ENCODE measurements at regions not wholly inside any gene's neighbourhood (a gene's known extent, or its start where the extent isn't known, plus 50 kb on each side); places are given as distances from the start of the nearest gene placed in this dataset.

DNA sequence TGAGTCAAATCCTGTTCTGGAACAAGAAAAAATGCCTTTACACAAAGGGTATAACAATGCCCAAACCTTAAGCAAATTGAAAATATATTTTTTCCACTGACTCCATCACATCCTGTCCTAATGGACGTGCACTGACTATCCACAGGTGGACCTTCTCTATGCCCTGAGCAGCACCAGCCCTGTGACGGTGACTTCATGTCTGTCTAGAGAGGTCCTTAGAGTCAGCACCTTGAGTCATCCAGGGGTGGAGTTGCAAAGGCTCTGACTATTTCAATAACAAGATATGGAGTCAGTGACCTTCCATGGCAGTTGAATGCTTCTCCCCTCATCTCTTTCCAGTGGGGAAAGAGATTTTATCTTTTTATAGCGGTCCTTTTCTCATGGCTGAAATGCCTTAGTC, 78.0 kb downstream of the YIPF5 start:
- Mint-ChIP-seq H3K27ac (no peak overlapping the region), H3K36me3 (ENCODE audit: low read depth) (no peaks in the 10 kb centered on the region), H3K4me1 (ENCODE audit: low read depth) (no peaks in the 10 kb centered on the region), H3K27me3 (no peaks in the 10 kb centered on the region), H3K9me3 (no peaks in the 10 kb centered on the region), H3K4me3 (no peak overlapping the region)
- intact Hi-C loops (cut with micrococcal nuclease) = no loop called here

DNA sequence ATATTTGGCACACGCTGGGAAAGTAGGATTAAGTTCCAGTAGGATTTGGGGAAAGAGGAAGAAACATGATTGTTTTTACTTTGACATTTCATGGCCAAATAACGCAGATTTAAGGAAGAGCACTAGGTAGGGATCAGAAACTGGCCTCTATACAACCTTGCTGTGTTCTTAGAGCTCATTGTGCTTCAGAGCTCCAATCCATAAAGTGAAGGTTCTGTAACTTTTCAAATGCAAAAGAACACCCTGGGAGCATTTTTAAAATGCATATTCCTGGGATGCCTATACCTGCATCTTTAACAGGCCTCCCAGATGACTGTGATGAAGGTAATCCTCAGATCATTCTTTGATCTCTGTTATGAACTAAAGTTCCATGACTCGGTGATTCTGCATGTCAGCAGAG, 77.1 kb downstream of the YIPF5 start:
- Mint-ChIP-seq H3K9me3 (no peaks in the 10 kb centered on the region), H3K27me3 (no peaks in the 10 kb centered on the region), H3K27ac (no peak overlapping the region), H3K36me3 (ENCODE audit: low read depth) (no peaks in the 10 kb centered on the region), H3K4me1 (ENCODE audit: low read depth) (no peaks in the 10 kb centered on the region), H3K4me3 (no peak overlapping the region)
- intact Hi-C loops (cut with micrococcal nuclease) = no loop called here

GRCh38 chr5:144093868-144094267, 76.6 kb downstream of the YIPF5 start:
- Mint-ChIP-seq H3K27ac (no peak overlapping the region), H3K9me3 (no peaks in the 10 kb centered on the region), H3K4me3 (no peak overlapping the region), H3K36me3 (ENCODE audit: low read depth) (no peaks in the 10 kb centered on the region), H3K27me3 (no peaks in the 10 kb centered on the region), H3K4me1 (ENCODE audit: low read depth) (no peaks in the 10 kb centered on the region)
- intact Hi-C loops (cut with micrococcal nuclease) = no loop called here

DNA sequence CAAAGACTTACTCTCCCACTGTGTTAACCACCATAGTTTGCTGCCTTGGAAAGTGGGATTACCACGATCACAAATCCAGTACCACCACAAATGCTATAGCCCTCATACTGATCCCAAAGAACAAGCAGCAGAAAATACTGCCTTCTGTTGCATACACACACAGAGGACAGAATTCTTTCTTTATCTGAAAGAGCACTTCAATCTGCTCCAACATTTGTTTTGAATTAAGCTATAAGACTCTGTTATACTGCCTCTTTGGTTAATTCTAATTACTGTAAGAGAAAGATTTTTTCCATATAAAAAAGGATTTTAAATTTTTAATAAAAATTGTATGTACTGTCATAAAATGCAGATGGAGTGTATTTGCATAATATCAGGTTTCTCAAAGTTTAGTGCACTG, 69.8 kb downstream of the YIPF5 start:
- H3K9me3 Mint-ChIP-seq = no peaks in the 10 kb centered on the region
- no peaks in the 10 kb centered on the region for H3K27me3 Mint-ChIP-seq
- no peak overlapping the region for H3K4me3 Mint-ChIP-seq
- intact Hi-C loops (cut with micrococcal nuclease) = no loop called here
- no peak overlapping the region for H3K27ac Mint-ChIP-seq
- H3K36me3 Mint-ChIP-seq (ENCODE audit: low read depth) = no peaks in the 10 kb centered on the region
- H3K4me1 Mint-ChIP-seq (ENCODE audit: low read depth) = no peaks in the 10 kb centered on the region

- H3K9me3 Mint-ChIP-seq = no peaks in the 10 kb centered on the region
- intact Hi-C loops (cut with micrococcal nuclease) = no loop called here
- no peak overlapping the region for H3K4me3 Mint-ChIP-seq
- no peaks in the 10 kb centered on the region for H3K27me3 Mint-ChIP-seq
- H3K4me1 Mint-ChIP-seq (ENCODE audit: low read depth) = no peaks in the 10 kb centered on the region
- no peak overlapping the region for H3K27ac Mint-ChIP-seq
- no peaks in the 10 kb centered on the region for H3K36me3 Mint-ChIP-seq (ENCODE audit: low read depth)
These were observed 68.8 kb downstream of the YIPF5 start for GRCh38 chr5:144101616-144102015.

- Mint-ChIP-seq H3K27me3 (no peaks in the 10 kb centered on the region), H3K27ac (no peak overlapping the region)
These were observed 68.1 kb downstream of the YIPF5 start for GRCh38 chr5:144102361-144102760.

GRCh38 chr5:144102979-144103378, 67.5 kb downstream of the YIPF5 start:
- no peaks in the 10 kb centered on the region for H3K27me3 Mint-ChIP-seq
- H3K4me1 Mint-ChIP-seq (ENCODE audit: low read depth) = no peaks in the 10 kb centered on the region
- no peak overlapping the region for H3K27ac Mint-ChIP-seq
- no peaks in the 10 kb centered on the region for H3K36me3 Mint-ChIP-seq (ENCODE audit: low read depth)
- H3K4me3 Mint-ChIP-seq = no peak overlapping the region
- intact Hi-C loops (cut with micrococcal nuclease) = no loop called here
- no peaks in the 10 kb centered on the region for H3K9me3 Mint-ChIP-seq

More at GRCh38 chr5:144102361-144102760, 68.1 kb downstream of the YIPF5 start:
- Mint-ChIP-seq H3K9me3 (no peaks in the 10 kb centered on the region), H3K36me3 (ENCODE audit: low read depth) (no peaks in the 10 kb centered on the region), H3K4me3 (no peak overlapping the region), H3K4me1 (ENCODE audit: low read depth) (no peaks in the 10 kb centered on the region)
- intact Hi-C loops (cut with micrococcal nuclease) = no loop called here

DNA sequence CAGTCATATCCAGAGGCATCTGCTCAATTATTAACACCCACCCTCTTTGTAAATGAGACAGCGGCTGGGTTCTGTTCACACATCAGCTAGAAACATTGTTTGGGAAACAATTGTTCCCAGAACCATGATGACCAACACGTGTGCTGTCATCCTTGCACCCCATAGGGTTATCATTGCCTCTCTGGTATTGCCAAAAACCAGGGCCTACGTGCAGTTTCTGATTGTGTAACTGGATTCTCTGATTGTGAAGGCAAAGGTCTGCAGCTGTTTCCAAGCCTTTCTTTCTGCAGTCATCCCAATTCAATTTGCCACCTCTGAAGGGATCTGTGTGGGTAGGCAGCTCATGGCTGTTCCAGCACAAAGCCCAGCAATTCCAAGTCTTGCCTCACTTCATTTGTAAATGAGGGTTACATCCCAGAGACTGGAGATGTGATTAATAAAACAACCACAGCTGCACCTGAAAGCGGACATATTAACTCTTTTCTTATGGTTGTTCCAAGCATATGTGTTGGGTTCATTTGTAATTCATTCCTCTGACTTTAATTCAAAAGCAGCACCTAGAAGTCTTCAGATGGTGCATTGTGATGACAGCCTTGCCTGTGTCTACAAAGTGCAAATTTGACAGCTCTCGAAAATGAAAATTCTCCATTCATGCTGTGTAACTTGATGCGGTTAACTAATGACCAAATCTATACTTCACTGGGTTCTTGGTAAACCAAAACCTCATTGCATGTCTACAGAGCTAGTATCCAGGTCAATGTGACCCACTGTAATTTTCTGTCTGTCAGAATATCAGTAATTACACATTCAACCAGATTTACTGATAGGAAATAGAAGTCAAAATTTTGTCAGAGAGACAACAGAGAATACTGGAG, 66.6 kb downstream of the YIPF5 start:
- no peaks in the 10 kb centered on the region for H3K27me3 Mint-ChIP-seq
- H3K36me3 Mint-ChIP-seq (ENCODE audit: low read depth) = no peaks in the 10 kb centered on the region
- intact Hi-C loops (cut with micrococcal nuclease) = no loop called here
- no peak overlapping the region for H3K4me3 Mint-ChIP-seq
- no peak overlapping the region for H3K27ac Mint-ChIP-seq
- no peaks in the 10 kb centered on the region for H3K9me3 Mint-ChIP-seq
- H3K4me1 Mint-ChIP-seq (ENCODE audit: low read depth) = no peaks in the 10 kb centered on the region

GRCh38 chr5:144105371-144105770, 65.1 kb downstream of the YIPF5 start:
- Mint-ChIP-seq H3K36me3 (ENCODE audit: low read depth) (no peaks in the 10 kb centered on the region), H3K27me3 (no peaks in the 10 kb centered on the region), H3K4me3 (no peak overlapping the region), H3K4me1 (ENCODE audit: low read depth) (no peaks in the 10 kb centered on the region), H3K27ac (no peak overlapping the region), H3K9me3 (no peaks in the 10 kb centered on the region)
- intact Hi-C loops (cut with micrococcal nuclease) = no loop called here

DNA sequence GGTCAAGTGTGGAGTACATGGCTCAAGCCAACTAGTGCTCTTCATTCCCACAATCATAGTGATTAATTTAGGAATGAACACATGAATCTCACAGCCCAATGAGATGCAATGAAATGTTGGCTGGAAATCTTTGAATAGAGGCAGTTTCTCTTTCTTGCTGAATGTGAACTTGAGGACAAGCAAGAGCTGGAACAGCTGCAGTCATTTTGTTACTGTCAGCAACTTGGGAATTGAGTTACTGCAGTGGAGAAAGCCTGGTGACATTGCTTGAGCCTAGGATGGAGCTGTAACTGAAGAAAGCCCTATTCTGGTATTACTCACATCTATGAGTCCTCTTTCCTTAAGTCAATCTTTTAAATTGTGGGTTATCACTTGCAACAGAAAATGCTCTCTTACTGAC, 62.3 kb downstream of the YIPF5 start:
- Mint-ChIP-seq H3K4me1 (ENCODE audit: low read depth) (no peaks in the 10 kb centered on the region), H3K27ac (no peak overlapping the region), H3K9me3 (no peaks in the 10 kb centered on the region), H3K4me3 (no peak overlapping the region), H3K27me3 (peaks cover 3% of the 10 kb centered on the region), H3K36me3 (ENCODE audit: low read depth) (no peaks in the 10 kb centered on the region)
- intact Hi-C loops (cut with micrococcal nuclease) = no loop called here
